ENCODE measurements at regions not wholly inside any gene's neighbourhood (a gene's known extent, or its start where the extent isn't known, plus 50 kb on each side); places are given as distances from the start of the nearest gene placed in this dataset.

DNA sequence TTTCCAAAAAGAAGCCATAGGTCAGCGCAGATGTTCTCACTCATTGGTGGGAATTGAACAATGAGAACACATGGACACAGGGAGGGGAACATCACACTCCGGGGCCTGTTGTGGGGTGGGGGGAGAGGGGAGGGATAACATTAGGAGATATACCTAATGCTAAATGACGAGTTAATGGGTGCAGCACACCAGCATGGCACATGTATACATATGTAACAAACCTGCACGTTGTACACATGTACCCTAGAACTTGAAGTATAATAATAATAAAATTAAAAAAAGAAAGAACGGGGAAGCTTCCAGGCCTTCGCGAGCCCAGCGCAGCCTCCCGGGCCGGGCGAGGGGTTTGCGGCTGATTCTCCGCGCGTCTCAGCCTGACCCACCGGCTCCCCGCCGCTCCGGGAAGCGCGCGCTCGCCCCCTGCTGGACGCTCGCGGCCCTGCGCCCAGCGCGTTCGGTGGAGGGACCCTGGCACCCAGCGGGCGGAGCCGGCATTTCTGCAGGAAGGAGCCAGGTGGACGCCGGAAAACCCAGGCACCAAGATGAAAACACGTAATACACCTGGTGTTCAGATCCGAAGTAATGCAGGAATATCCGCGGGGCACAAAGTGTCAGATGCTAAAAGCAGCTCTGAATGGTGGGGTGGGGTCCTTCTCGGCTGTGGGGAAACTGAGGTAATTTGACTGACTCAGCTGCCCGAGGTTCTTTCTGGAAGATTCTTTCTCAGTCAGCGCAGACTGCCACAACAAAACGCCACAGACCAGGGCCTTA lies 67.1 kb upstream of the PPP1R26 start:
- peak; percentile 61 for TF ChIP-seq FOXP2 (optimal IDR thresholded peaks at IDR 0.05; ENCODE audit: borderline replicate concordance, extremely low read depth, extremely low read length, insufficient read depth)

DNA sequence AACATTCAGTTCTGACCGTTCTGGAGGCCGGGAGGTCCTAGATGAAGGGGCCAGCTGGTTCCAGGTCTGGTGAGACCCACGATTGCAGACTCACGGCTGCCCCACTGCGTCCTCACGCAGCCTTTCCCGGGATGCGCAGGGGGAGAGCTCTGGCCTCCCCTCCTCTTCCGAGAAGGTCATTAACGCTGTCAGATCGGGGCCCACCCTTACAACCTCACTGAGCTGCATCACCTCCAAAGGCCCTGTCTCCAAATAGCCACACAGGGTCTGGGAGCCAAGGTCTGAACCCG lies 66.6 kb upstream of the PPP1R26 start:
- TF ChIP-seq SIN3A (IDR thresholded peaks at IDR 0.05; ENCODE audit: borderline replicate concordance, insufficient read depth, low read length): no peak
- no peak for TF ChIP-seq TAF1 (IDR thresholded peaks at IDR 0.05; ENCODE audit: borderline replicate concordance, insufficient read depth, low read length)
- no peak for TF ChIP-seq POLR2AphosphoS5 (IDR thresholded peaks at IDR 0.05; ENCODE audit: low read depth, low read length)
- TF ChIP-seq, protein P1, sequence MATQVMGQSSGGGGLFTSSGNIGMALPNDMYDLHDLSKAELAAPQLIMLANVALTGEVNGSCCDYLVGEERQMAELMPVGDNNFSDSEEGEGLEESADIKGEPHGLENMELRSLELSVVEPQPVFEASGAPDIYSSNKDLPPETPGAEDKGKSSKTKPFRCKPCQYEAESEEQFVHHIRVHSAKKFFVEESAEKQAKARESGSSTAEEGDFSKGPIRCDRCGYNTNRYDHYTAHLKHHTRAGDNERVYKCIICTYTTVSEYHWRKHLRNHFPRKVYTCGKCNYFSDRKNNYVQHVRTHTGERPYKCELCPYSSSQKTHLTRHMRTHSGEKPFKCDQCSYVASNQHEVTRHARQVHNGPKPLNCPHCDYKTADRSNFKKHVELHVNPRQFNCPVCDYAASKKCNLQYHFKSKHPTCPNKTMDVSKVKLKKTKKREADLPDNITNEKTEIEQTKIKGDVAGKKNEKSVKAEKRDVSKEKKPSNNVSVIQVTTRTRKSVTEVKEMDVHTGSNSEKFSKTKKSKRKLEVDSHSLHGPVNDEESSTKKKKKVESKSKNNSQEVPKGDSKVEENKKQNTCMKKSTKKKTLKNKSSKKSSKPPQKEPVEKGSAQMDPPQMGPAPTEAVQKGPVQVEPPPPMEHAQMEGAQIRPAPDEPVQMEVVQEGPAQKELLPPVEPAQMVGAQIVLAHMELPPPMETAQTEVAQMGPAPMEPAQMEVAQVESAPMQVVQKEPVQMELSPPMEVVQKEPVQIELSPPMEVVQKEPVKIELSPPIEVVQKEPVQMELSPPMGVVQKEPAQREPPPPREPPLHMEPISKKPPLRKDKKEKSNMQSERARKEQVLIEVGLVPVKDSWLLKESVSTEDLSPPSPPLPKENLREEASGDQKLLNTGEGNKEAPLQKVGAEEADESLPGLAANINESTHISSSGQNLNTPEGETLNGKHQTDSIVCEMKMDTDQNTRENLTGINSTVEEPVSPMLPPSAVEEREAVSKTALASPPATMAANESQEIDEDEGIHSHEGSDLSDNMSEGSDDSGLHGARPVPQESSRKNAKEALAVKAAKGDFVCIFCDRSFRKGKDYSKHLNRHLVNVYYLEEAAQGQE (IDR thresholded peaks at IDR 0.05; ENCODE audit: insufficient read depth in 1 of 2, low read depth in 2 of 2, low read length in 2 of 2): no peak
- no peak for TF ChIP-seq FOXP2 (optimal IDR thresholded peaks at IDR 0.05; ENCODE audit: borderline replicate concordance, extremely low read depth, extremely low read length, insufficient read depth)

DNA sequence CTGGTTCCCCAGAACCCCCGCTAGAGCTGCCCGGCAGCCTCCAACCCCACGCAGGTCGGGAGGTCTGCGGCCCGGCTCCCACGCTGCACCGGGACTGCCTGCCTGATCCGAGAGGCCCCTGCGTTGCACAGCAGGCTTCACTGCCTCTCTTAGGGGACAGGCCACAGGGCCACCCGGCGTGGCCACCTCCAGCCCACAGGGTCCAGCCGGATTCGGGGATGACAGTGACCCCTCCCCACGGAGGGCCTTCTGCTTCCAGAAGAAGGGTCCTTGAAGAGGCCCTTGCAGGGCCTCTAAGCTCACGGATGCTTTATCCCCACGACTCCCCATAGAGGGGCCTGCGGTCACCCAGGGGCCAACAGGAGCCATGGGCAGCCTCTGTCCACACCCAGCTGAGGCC lies 66.1 kb upstream of the PPP1R26 start:
- TF ChIP-seq TAF1 (IDR thresholded peaks at IDR 0.05; ENCODE audit: borderline replicate concordance, insufficient read depth, low read length) (no peak), SIN3A (IDR thresholded peaks at IDR 0.05; ENCODE audit: borderline replicate concordance, insufficient read depth, low read length) (no peak)
- TF ChIP-seq, protein P1 (IDR thresholded peaks at IDR 0.05; ENCODE audit: insufficient read depth in 1 of 2, low read depth in 2 of 2, low read length in 2 of 2): no peak

DNA sequence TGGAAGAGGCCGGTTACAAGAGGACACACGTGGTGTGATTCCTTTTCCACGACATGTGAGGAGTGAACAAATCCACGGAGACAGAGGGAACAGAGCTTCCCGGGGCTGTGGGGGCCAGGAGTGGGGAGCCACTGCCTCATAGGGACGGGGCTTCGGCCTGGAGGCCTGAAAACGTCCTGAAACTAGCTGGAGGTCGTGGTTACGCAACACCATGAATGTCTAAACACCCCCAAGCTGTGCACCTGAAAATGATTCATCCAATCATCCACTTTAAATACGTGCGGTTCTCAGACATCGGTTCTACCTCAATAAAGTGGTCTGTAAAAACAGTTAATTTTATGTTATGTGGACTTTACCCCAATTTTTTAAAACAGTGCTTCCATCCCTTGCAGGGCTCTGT lies 65.3 kb upstream of the PPP1R26 start:
- TF ChIP-seq FOXP2 (optimal IDR thresholded peaks at IDR 0.05; ENCODE audit: borderline replicate concordance, extremely low read depth, extremely low read length, insufficient read depth): no peak

DNA sequence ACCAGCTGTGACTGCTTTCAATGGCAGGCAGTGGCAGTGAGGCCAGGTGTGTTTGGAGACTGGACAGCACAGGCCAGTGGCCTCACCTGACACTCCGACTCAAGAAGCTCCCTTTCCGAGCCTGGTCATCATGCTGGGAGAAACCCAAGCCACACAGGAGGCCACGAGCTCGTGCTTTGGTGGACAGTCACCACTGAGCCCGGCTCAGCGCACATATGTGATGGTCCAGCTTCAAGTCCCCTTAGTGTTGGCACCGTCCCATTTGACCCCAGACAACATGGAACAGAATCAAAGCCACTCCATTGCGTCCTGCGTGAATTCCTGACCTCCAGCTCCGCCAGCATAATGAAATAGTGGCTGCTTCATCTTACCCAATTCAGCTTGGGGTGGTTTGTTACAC lies 64.0 kb upstream of the PPP1R26 start:
- TF ChIP-seq TAF1 (IDR thresholded peaks at IDR 0.05; ENCODE audit: borderline replicate concordance, insufficient read depth, low read length): no peak

DNA sequence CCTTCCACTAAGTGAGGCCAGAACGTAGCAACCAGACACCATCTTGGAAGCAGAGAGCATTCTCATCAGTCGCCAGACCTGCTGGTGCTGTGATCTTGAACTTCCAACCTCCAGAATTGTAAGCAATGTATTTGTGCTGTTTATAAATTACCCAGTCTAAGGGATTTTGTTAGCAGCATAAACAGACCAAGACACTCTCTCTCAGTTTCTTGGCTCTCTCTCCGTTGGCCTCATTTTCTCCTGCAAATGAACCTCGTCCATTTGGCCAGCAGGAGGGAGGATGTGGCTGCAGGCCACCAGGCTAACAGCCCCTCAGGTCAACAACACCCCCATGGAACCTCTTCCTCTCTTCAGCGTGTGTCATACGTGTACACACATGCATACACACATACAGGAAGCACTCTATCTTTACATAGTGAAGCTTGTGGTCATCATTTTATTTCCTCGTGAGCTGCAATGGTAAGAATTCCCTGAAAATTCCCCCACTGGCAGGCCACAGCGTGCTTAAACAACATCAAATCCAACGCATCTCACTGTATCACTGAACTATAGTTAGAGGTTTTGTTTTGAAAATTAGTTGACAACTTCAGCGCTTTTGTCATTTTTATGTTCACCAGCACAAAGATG lies 62.8 kb upstream of the PPP1R26 start:
- TF ChIP-seq TAF1 (IDR thresholded peaks at IDR 0.05; ENCODE audit: borderline replicate concordance, insufficient read depth, low read length) (no peak), POLR2AphosphoS5 (IDR thresholded peaks at IDR 0.05; ENCODE audit: low read depth, low read length) (no peak), SIN3A (IDR thresholded peaks at IDR 0.05; ENCODE audit: borderline replicate concordance, insufficient read depth, low read length) (no peak), FOXP2 (optimal IDR thresholded peaks at IDR 0.05; ENCODE audit: borderline replicate concordance, extremely low read depth, extremely low read length, insufficient read depth) (no peak)
- TF ChIP-seq, protein P1 (IDR thresholded peaks at IDR 0.05; ENCODE audit: insufficient read depth in 1 of 2, low read depth in 2 of 2, low read length in 2 of 2): no peak

DNA sequence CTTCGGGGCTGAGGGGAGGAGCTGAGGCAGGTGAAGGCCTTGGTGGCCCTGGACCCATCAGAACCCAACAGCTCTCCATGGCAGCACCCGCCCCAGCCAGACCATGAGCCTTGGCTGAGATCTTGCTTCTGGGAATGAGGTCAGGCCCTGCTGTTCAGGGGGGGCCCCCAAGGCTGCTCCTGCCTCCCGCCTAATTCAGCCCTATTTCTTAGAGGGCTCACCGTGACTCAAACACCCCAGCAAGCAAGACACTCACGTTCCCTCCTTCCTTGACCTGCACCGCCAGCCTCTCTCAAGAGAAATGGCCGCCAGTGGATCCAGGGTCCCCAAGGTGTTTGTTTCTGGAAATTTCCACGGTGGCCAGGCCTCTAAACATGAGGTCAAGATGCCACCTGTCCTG lies 61.4 kb upstream of the PPP1R26 start:
- TF ChIP-seq TAF1 (IDR thresholded peaks at IDR 0.05; ENCODE audit: borderline replicate concordance, insufficient read depth, low read length): no peak
- TF ChIP-seq, protein P1 (IDR thresholded peaks at IDR 0.05; ENCODE audit: insufficient read depth in 1 of 2, low read depth in 2 of 2, low read length in 2 of 2): no peak
- TF ChIP-seq SIN3A (IDR thresholded peaks at IDR 0.05; ENCODE audit: borderline replicate concordance, insufficient read depth, low read length): no peak
- TF ChIP-seq FOXP2 (optimal IDR thresholded peaks at IDR 0.05; ENCODE audit: borderline replicate concordance, extremely low read depth, extremely low read length, insufficient read depth): no peak
- TF ChIP-seq POLR2AphosphoS5 (IDR thresholded peaks at IDR 0.05; ENCODE audit: low read depth, low read length): no peak
